ENCODE measurements at regions not wholly inside any gene's neighbourhood (a gene's known extent, or its start where the extent isn't known, plus 50 kb on each side); places are given as distances from the start of the nearest gene placed in this dataset.

DNA sequence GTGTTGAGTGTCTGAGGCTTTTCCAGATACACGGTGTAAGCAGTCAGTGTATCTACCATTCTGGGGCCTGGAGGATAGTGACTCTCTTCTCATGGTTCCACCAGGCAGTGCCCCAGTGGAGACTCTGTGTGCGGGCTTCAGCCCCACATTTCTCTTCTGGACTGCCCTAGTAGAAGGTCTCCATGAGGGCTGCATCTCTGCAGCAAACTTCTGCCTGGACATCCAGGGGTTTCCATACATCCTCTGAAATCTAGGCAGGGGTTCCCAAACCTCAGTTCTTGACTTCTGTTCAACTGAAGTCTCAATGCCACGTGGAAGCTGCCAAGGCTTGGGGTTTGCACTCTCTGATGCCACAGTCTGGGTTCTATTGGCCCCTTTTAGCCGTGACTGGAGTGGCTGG is 256.6 kb upstream of the ITGA1 start:
- TF ChIP-seq POLR2A (IDR thresholded peaks at IDR 0.05), result no peak
- TF ChIP-seq, protein P1, sequence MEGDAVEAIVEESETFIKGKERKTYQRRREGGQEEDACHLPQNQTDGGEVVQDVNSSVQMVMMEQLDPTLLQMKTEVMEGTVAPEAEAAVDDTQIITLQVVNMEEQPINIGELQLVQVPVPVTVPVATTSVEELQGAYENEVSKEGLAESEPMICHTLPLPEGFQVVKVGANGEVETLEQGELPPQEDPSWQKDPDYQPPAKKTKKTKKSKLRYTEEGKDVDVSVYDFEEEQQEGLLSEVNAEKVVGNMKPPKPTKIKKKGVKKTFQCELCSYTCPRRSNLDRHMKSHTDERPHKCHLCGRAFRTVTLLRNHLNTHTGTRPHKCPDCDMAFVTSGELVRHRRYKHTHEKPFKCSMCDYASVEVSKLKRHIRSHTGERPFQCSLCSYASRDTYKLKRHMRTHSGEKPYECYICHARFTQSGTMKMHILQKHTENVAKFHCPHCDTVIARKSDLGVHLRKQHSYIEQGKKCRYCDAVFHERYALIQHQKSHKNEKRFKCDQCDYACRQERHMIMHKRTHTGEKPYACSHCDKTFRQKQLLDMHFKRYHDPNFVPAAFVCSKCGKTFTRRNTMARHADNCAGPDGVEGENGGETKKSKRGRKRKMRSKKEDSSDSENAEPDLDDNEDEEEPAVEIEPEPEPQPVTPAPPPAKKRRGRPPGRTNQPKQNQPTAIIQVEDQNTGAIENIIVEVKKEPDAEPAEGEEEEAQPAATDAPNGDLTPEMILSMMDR (IDR thresholded peaks at IDR 0.05), result no peak
